ENCODE measurements at regions not wholly inside any gene's neighbourhood (a gene's known extent, or its start where the extent isn't known, plus 50 kb on each side); places are given as distances from the start of the nearest gene placed in this dataset.

DNA sequence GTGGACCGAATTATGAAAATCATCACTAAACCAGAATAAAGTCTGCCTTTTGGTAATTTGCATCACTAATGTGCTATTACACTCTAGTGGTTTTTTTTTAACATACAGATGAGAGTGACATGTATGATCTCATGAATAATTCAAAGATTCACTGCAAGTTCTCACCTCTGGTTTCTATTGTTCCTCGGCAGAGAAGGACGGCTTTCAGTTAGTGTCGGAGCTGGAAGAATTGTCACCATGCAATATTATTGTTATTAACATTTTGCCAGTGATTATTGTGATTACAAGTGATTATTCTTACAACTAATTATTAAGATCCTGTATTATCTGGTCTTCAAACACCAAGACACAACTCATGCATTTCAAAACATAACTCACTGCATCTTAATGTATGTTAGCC, 366.6 kb upstream of the RPS23 start:
- WGBS, 2 experiments, result 86 to 100% methylated on average over 2 to 3 of the region's 4 CpGs
- Histone ChIP-seq H3K27me3 (ENCODE audit: control insufficient read depth, insufficient read depth, low read length, poor library complexity, severe bottlenecking) (no peaks in the 10 kb centered on the region), H3K27ac (ENCODE audit: insufficient read depth, low read depth, low read length, poor library complexity, severe bottlenecking) (no peak overlapping the region), H3K36me3 (ENCODE audit: control insufficient read depth, insufficient read depth, low read length) (no peaks in the 10 kb centered on the region), H3K9me3 (ENCODE audit: control insufficient read depth, low read length) (no peaks in the 10 kb centered on the region), H3K4me1 (ENCODE audit: control insufficient read depth, insufficient read depth, low read length) (no peaks in the 10 kb centered on the region), H3K4me3 (ENCODE audit: insufficient read depth, low read depth, low read length) (no peak overlapping the region)

DNA sequence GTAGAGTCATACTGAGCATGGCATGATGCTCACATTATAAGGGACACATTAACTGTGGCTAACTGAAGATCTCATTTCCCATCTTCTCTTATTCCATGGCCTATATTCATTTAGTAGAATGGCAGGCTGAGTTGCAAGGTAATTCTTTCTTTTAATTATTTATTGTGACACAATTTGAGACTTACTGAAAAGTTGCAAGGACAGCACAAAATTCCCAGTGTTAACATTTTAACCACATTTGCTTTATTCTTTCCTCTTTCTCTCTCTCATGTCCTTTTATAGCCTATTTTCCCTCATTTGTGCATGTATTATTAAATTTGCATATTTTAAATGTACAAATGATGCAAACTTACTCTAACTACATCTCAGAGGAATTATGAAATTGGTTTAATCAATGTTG, 366.1 kb upstream of the RPS23 start:
- Histone ChIP-seq H3K4me3 (ENCODE audit: insufficient read depth, low read depth, low read length) (no peak overlapping the region), H3K36me3 (ENCODE audit: control insufficient read depth, insufficient read depth, low read length) (no peaks in the 10 kb centered on the region), H3K4me1 (ENCODE audit: control insufficient read depth, insufficient read depth, low read length) (no peaks in the 10 kb centered on the region), H3K27ac (ENCODE audit: insufficient read depth, low read depth, low read length, poor library complexity, severe bottlenecking) (no peak overlapping the region), H3K9me3 (ENCODE audit: control insufficient read depth, low read length) (no peaks in the 10 kb centered on the region), H3K27me3 (ENCODE audit: control insufficient read depth, insufficient read depth, low read length, poor library complexity, severe bottlenecking) (no peaks in the 10 kb centered on the region)

DNA sequence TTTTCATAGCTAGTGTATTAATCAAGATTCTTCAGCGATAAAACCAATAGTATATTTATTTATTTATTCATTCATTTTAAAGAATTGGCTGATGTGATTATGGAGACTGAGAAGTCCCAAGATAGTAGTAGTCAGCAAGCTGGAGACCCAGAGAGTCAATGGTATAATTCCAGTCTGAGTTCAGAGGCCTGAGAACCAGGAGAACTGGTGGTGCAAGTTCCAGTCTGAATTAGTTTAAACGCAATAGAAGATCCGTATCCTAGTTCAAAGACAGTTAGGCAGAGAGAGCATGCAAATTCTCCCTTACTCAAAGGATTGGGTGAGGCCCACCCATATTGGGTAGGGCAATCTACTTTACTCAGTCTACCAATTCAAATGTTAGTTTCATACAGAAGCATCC, 364.2 kb upstream of the RPS23 start:
- Histone ChIP-seq H3K4me1 (ENCODE audit: control insufficient read depth, insufficient read depth, low read length) (peaks cover 2% of the 10 kb centered on the region), H3K27me3 (ENCODE audit: control insufficient read depth, insufficient read depth, low read length, poor library complexity, severe bottlenecking) (no peaks in the 10 kb centered on the region), H3K27ac (ENCODE audit: insufficient read depth, low read depth, low read length, poor library complexity, severe bottlenecking) (no peak overlapping the region), H3K4me3 (ENCODE audit: insufficient read depth, low read depth, low read length) (no peak overlapping the region), H3K9me3 (ENCODE audit: control insufficient read depth, low read length) (no peaks in the 10 kb centered on the region), H3K36me3 (ENCODE audit: control insufficient read depth, insufficient read depth, low read length) (no peaks in the 10 kb centered on the region)
- 68 to 78% methylated on average over 2 of the region's 3 CpGs for WGBS, 2 experiments

DNA sequence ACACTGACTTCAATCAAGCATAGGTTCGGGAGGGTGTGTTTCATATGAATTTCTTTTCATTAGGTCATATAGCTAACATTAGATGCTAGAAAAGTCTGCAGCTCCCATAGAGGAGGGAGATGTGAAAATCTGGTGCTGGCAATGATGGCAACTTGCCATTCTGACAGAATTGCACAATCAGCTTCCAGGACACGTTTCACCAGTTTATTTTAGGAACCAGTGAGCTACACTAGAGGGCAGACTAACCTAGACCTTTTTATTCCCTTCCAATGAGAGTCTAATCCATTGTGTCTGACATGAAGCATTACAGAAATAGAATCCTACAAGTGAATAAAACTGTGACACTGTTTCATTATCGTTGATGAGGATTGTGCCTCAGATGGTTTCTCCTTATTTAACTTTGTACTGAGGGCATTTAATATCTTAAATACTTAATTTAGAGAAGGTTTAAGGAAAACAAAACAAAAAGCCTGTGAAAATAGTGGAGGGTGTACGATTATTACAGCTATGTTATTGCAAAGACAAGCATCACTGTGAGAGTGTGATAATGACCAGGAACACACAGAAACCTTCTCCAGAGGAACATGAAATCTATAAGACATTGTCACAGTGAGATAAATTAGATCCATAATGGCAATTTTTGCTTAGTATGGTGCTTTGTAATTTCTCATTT, 363.3 kb upstream of the RPS23 start:
- Histone ChIP-seq H3K27me3 (ENCODE audit: control insufficient read depth, insufficient read depth, low read length, poor library complexity, severe bottlenecking) (no peaks in the 10 kb centered on the region), H3K9me3 (ENCODE audit: control insufficient read depth, low read length) (no peaks in the 10 kb centered on the region), H3K4me1 (ENCODE audit: control insufficient read depth, insufficient read depth, low read length) (peaks cover 2% of the 10 kb centered on the region), H3K27ac (ENCODE audit: insufficient read depth, low read depth, low read length, poor library complexity, severe bottlenecking) (no peak overlapping the region), H3K4me3 (ENCODE audit: insufficient read depth, low read depth, low read length) (no peak overlapping the region), H3K36me3 (ENCODE audit: control insufficient read depth, insufficient read depth, low read length) (no peaks in the 10 kb centered on the region)
- WGBS, 2 experiments, result 63 to 66% methylated on average over 3 of the region's 4 CpGs

DNA sequence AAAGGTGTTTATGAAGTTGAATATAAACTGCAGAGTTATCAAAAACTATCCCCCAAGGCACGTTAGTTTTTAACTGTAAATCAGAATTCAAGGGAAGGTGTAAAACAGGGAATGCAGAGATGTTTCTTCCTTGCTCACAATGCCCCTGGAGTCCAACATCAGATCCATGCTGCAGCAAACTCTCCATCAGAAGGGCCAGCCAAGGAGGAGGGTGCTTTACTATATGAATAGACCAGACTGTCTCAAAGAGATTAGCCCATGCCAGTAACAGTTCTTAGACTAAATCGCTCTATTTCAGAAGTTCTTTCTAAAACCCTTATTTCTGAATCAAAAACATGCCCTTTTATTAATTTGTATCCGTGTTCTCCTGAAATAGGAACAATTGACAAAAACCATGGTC, 362.8 kb upstream of the RPS23 start:
- Histone ChIP-seq H3K36me3 (ENCODE audit: control insufficient read depth, insufficient read depth, low read length) (no peaks in the 10 kb centered on the region), H3K27ac (ENCODE audit: insufficient read depth, low read depth, low read length, poor library complexity, severe bottlenecking) (no peak overlapping the region), H3K9me3 (ENCODE audit: control insufficient read depth, low read length) (no peaks in the 10 kb centered on the region), H3K4me3 (ENCODE audit: insufficient read depth, low read depth, low read length) (no peak overlapping the region), H3K4me1 (ENCODE audit: control insufficient read depth, insufficient read depth, low read length) (peaks cover 2% of the 10 kb centered on the region), H3K27me3 (ENCODE audit: control insufficient read depth, insufficient read depth, low read length, poor library complexity, severe bottlenecking) (no peaks in the 10 kb centered on the region)
- WGBS, 2 experiments, result 63% methylated on average over 3 of the region's 3 CpGs

DNA sequence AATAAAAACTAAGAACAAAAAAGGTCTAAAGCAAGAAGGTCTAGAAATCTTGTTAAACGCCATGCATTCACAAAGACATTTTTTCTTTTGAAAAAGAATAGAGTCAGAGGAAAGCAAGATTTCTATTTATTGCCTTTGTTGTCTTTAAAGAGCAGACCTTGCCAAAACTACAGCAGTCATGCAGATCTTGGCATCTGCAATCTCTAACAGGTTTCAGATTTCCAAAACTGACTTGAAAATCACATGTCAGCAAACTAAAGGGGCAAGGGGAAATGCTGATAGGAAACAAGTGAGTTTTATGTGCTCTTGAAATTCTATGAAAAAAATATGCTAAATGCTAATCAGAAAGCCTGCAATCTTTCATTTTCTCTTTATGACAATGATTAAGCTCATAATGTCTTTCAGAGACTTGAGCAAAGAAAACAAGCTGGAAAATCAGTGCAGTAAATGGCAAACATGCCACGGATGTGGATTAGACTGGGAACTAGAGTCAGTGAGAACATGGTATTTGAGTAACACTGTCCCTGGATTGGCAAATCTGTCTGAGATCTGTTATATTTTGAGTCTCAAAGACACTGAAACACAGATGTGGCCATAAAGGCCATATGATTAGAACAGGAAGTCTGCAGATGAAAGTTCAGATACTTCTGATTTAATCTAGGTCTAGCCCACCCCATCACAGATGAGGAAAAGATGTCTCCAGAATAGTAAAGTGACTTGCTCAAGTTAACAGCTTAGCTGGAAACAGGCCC, 361.4 kb upstream of the RPS23 start:
- no peak overlapping the region for H3K27ac ChIP-seq (ENCODE audit: insufficient read depth, low read depth, low read length, poor library complexity, severe bottlenecking)

DNA sequence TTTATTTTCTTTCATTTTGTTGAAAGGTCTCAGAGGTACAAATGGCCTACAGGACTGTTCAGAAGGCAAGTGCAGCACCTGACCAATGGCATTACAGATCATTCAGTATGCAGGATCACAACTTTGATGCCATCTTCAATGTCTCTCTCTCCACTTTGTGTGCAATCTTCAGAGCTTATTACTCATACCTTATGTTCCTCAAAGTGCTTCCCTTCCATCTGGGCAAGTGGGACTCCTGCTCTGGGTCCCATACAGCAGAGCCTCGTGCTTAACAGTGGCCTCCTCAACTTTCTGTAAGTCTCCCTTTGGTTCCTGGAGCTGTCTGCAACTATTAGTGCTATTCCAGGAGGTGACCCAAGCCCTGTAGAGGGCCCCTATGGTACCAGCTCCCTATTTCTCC, 358.4 kb upstream of the RPS23 start:
- H3K27ac ChIP-seq (ENCODE audit: insufficient read depth, low read depth, low read length, poor library complexity, severe bottlenecking), result no peak overlapping the region

More for the DNA sequence above, 361.4 kb upstream of the RPS23 start:
- Histone ChIP-seq H3K4me3 (ENCODE audit: insufficient read depth, low read depth, low read length) (no peak overlapping the region), H3K27me3 (ENCODE audit: control insufficient read depth, insufficient read depth, low read length, poor library complexity, severe bottlenecking) (no peaks in the 10 kb centered on the region), H3K4me1 (ENCODE audit: control insufficient read depth, insufficient read depth, low read length) (peaks cover 2% of the 10 kb centered on the region), H3K36me3 (ENCODE audit: control insufficient read depth, insufficient read depth, low read length) (no peaks in the 10 kb centered on the region), H3K9me3 (ENCODE audit: control insufficient read depth, low read length) (no peaks in the 10 kb centered on the region)
- 83 to 89% methylated on average over 1 to 2 of the region's 2 CpGs for WGBS, 2 experiments

DNA sequence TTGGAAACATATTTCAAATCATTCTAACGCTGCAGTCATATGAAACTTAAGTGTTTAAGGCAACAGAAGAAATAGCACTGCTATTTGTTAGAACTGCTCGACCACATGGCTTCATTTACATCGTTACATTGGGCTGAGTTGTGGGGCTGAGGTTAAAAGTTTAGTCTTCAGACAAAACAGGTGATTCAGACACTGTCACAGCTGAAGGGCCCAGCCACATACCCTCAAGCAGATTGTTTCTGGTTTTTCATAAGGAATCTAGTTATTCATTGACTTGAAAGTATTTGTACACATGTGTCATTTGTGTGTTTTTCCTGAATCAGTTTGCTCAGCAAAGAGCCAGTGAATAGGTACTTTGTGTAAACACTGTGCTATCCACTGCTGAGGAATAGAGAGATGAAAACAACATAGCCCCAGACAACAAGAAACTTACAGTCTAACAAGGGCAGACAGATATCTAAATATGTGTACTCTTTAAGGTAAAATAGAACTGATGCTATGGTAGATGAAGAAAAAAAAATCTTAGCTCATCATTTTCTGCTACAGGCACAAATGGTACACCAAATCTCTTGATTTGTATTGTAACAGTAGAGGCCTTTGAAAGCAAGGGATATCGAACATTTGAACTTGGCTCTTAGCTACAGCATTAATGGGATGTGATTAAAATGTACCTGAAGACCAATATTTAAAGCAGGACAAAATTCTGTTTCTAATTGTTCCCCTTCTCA, 357.6 kb upstream of the RPS23 start:
- Histone ChIP-seq H3K27ac (ENCODE audit: insufficient read depth, low read depth, low read length, poor library complexity, severe bottlenecking) (no peak overlapping the region), H3K4me3 (ENCODE audit: insufficient read depth, low read depth, low read length) (no peak overlapping the region), H3K27me3 (ENCODE audit: control insufficient read depth, insufficient read depth, low read length, poor library complexity, severe bottlenecking) (no peaks in the 10 kb centered on the region), H3K9me3 (ENCODE audit: control insufficient read depth, low read length) (no peaks in the 10 kb centered on the region), H3K4me1 (ENCODE audit: control insufficient read depth, insufficient read depth, low read length) (peaks cover 2% of the 10 kb centered on the region), H3K36me3 (ENCODE audit: control insufficient read depth, insufficient read depth, low read length) (no peaks in the 10 kb centered on the region)
- WGBS, 2 experiments, result 93 to 94% methylated on average over 4 of the region's 4 CpGs

More for the DNA sequence above, 358.4 kb upstream of the RPS23 start:
- Histone ChIP-seq H3K4me3 (ENCODE audit: insufficient read depth, low read depth, low read length) (no peak overlapping the region), H3K36me3 (ENCODE audit: control insufficient read depth, insufficient read depth, low read length) (no peaks in the 10 kb centered on the region), H3K4me1 (ENCODE audit: control insufficient read depth, insufficient read depth, low read length) (peaks cover 2% of the 10 kb centered on the region), H3K9me3 (ENCODE audit: control insufficient read depth, low read length) (no peaks in the 10 kb centered on the region), H3K27me3 (ENCODE audit: control insufficient read depth, insufficient read depth, low read length, poor library complexity, severe bottlenecking) (no peaks in the 10 kb centered on the region)
- 95 to 98% methylated on average over 1 of the region's 1 CpG for WGBS, 2 experiments

DNA sequence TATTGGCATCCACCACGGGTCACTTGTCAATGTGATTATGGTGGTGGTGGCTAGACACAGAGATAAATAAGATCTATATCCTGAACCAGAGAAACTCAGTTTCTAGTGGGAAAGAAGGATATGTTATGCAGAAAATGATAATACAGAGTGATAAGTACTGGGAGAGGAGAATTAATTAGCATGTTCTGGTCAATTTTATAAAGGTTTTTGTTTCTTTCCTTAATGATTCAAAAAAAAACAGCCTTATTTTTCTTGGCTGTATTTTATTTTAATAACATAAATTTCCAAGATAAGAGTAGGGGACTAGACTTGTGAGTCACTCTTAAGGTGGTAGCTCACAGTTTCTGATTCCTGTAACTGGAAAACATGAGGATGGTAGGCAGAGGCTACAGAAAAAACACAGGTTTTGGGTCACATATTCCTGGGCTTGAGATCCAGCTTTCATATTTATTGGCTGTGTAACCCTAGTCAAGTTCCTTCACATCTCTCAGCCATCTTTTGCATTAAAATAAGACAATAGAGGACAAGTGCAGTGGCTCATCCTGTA, 350.3 kb upstream of the RPS23 start:
- Histone ChIP-seq H3K4me3 (ENCODE audit: insufficient read depth, low read depth, low read length) (no peak overlapping the region), H3K36me3 (ENCODE audit: control insufficient read depth, insufficient read depth, low read length) (no peaks in the 10 kb centered on the region), H3K4me1 (ENCODE audit: control insufficient read depth, insufficient read depth, low read length) (no peaks in the 10 kb centered on the region), H3K27me3 (ENCODE audit: control insufficient read depth, insufficient read depth, low read length, poor library complexity, severe bottlenecking) (no peaks in the 10 kb centered on the region), H3K9me3 (ENCODE audit: control insufficient read depth, low read length) (no peaks in the 10 kb centered on the region), H3K27ac (ENCODE audit: insufficient read depth, low read depth, low read length, poor library complexity, severe bottlenecking) (no peak overlapping the region)
- 60 to 100% methylated on average over 1 of the region's 1 CpG for WGBS, 2 experiments
